OCI-LY1 (cell line): ENCODE measurements at regions not wholly inside any gene's neighbourhood (a gene's known extent, or its start where the extent isn't known, plus 50 kb on each side); places are given as distances from the start of the nearest gene placed in this dataset.

Source experiments
- H2AFZ ChIP-seq: fragments of 200-600 bp; sonication (generic), shearing (Covaris generic); 2 replicates; pipeline ENCODE4 v1.6.0; 2014; ENCODE audit warnings: antibody characterized with exemption, mild to moderate bottlenecking, low read length
- H3F3A ChIP-seq: fragments of 200-600 bp; sonication (generic), shearing (Covaris generic); 2 replicates; pipeline ENCODE4 v1.6.0; 2014; ENCODE audit warnings: mild to moderate bottlenecking, antibody characterized with exemption, low read length, moderate library complexity; ENCODE audit not compliant: insufficient read depth
- H3K27ac ChIP-seq: fragments of 200-600 bp; sonication (generic); 2 replicates; pipeline ENCODE4 v1.5.1; 2014; ENCODE audit warnings: low read length, mixed run types, mild to moderate bottlenecking, low read depth; ENCODE audit not compliant: poor library complexity, severe bottlenecking
- H3K27me3 ChIP-seq: fragments of 200-600 bp; sonication (generic); 2 replicates; pipeline ENCODE4 v1.6.0; 2014; ENCODE audit warnings: antibody characterized with exemption, mild to moderate bottlenecking, low read length, moderate library complexity; ENCODE audit not compliant: insufficient read depth
- H3K36me3 ChIP-seq: fragments of 200-600 bp; sonication (generic); 2 replicates; pipeline ENCODE4 v1.6.1; 2014; ENCODE audit warnings: mild to moderate bottlenecking, antibody characterized with exemption, low read length, moderate library complexity, mixed read lengths; ENCODE audit not compliant: insufficient read depth
- H3K4me1 ChIP-seq: fragments of 200-600 bp; sonication (generic); 2 replicates; pipeline ENCODE4 v1.5.1; 2014; ENCODE audit warnings: mild to moderate bottlenecking, low read length, moderate library complexity; ENCODE audit not compliant: insufficient read depth, severe bottlenecking
- H3K4me2 ChIP-seq: fragments of 200-600 bp; sonication (generic), shearing (Covaris generic); 2 replicates; pipeline ENCODE4 v1.6.1; 2014; ENCODE audit warnings: low read length
- H3K4me3 ChIP-seq: fragments of 200-600 bp; sonication (generic); 2 replicates; pipeline ENCODE4 v1.5.1; 2014; ENCODE audit warnings: low read length, low read depth, mild to moderate bottlenecking, mixed read lengths; ENCODE audit not compliant: poor library complexity, severe bottlenecking
- H3K79me2 ChIP-seq: fragments of 200-600 bp; shearing (Covaris generic); 2 replicates; pipeline ENCODE4 v1.6.1; 2016; ENCODE audit warnings: mixed run types, low read length, mixed read lengths; ENCODE audit not compliant: insufficient read depth
- H3K9ac ChIP-seq: fragments of 200-600 bp; sonication (generic), shearing (Covaris generic); 2 replicates; pipeline ENCODE4 v1.6.1; 2014; ENCODE audit warnings: mild to moderate bottlenecking, low read length, mixed read lengths
- H3K9me2 ChIP-seq: fragments of 200-600 bp; sonication (generic), shearing (Covaris generic); 2 replicates; pipeline ENCODE4 v1.6.1; 2014; ENCODE audit warnings: low read depth, mild to moderate bottlenecking, low read length, mixed read lengths
- H3K9me3 ChIP-seq: fragments of 200-600 bp; shearing (Covaris generic); 2 replicates; pipeline ENCODE4 v1.6.1; 2014; ENCODE audit warnings: low read length, mixed read lengths
- H4K20me1 ChIP-seq: fragments of 200-600 bp; sonication (generic), shearing (Covaris generic); 2 replicates; pipeline ENCODE4 v1.6.0; 2016; ENCODE audit warnings: mild to moderate bottlenecking, low read length; ENCODE audit not compliant: insufficient read depth
- EZH2 ChIP-seq: fragments of 200-600 bp; sonication (generic), shearing (Covaris generic); IDR thresholded peaks from 2 replicates; pipeline ENCODE4 v1.8.0; 2017; ENCODE audit warnings: borderline replicate concordance, mixed run types, mild to moderate bottlenecking, antibody characterized with exemption, low read length, moderate library complexity, mixed read lengths
- TF ChIP-seq, protein P1 (sequence below): fragments of 200-600 bp; sonication (generic), shearing (Covaris generic); IDR thresholded peaks from 2 replicates; pipeline ENCODE4 v1.5.1; 2017; ENCODE audit warnings: mild to moderate bottlenecking, antibody characterized with exemption, low read length, moderate library complexity, mixed read lengths

DNA sequence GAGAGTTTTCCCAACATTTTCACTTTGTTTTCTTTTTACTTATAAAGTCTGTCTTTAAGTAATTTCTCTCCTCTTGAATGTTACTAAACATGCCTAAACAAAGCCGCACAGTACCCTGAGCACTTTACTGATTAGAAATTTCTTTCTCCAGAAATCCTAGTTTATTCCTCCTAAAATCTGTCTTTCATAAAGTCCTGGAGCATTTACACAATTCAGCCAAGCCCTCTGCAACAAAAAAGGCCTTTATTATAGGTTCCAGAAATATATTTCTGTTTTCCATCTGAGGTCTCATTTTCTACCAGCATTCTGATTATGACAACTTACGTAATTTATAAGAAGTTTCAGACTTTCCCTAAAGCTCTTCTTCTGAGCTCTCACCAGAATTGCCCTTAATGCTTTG lies 549.5 kb upstream of the OLFM3 start:
- Histone ChIP-seq H3F3A (no peaks in the 10 kb centered on the region), H3K9me3 (no peaks in the 10 kb centered on the region), H3K27me3 (no peaks in the 10 kb centered on the region), H3K9me2 (no peaks in the 10 kb centered on the region), H3K79me2 (no peaks in the 10 kb centered on the region), H3K4me1 (no peaks in the 10 kb centered on the region), H3K4me2 (no peak overlapping the region), H3K36me3 (no peaks in the 10 kb centered on the region), H2AFZ (no peak overlapping the region), H4K20me1 (no peaks in the 10 kb centered on the region), H3K4me3 (no peak overlapping the region), H3K27ac (no peak overlapping the region), H3K9ac (no peak overlapping the region)
- no peak for TF ChIP-seq EZH2
- TF ChIP-seq, protein P1, sequence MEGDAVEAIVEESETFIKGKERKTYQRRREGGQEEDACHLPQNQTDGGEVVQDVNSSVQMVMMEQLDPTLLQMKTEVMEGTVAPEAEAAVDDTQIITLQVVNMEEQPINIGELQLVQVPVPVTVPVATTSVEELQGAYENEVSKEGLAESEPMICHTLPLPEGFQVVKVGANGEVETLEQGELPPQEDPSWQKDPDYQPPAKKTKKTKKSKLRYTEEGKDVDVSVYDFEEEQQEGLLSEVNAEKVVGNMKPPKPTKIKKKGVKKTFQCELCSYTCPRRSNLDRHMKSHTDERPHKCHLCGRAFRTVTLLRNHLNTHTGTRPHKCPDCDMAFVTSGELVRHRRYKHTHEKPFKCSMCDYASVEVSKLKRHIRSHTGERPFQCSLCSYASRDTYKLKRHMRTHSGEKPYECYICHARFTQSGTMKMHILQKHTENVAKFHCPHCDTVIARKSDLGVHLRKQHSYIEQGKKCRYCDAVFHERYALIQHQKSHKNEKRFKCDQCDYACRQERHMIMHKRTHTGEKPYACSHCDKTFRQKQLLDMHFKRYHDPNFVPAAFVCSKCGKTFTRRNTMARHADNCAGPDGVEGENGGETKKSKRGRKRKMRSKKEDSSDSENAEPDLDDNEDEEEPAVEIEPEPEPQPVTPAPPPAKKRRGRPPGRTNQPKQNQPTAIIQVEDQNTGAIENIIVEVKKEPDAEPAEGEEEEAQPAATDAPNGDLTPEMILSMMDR = no peak

DNA sequence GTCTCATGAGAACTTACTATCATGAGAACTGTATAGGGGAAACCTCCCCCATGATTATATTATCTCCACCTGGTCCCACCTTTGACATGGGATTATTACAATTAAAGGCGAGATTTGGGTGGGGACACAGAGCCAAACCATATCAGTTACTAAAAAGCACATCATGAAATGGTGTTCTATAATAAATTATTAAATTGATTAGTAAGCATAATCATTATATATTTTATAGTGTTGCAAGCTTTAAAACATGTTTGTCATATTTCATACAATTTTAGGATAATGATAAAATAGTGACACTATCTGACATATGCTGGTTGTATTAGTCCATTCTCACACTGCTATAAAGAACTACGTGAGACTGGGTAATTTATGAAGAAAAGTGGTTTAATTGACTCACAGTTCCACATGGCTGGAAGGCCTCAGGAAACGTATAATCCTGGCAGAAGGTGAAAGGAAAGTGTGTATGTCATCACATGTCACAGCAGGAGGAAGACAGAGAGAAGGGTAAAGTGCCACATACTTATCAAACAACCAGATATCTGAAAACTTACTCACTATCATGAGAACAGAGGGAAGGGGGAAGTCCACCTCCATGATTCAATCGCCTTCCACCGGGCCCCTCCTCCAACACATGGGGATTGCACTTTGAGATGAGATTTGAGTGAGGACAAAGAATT lies 539.2 kb upstream of the OLFM3 start:
- Histone ChIP-seq H4K20me1 (no peaks in the 10 kb centered on the region), H3K4me2 (no peak overlapping the region), H3K4me3 (no peak overlapping the region), H2AFZ (no peak overlapping the region), H3K79me2 (no peaks in the 10 kb centered on the region), H3F3A (no peaks in the 10 kb centered on the region), H3K9me3 (no peaks in the 10 kb centered on the region), H3K9me2 (no peaks in the 10 kb centered on the region), H3K27ac (no peak overlapping the region), H3K9ac (no peak overlapping the region), H3K36me3 (no peaks in the 10 kb centered on the region), H3K27me3 (no peaks in the 10 kb centered on the region), H3K4me1 (no peaks in the 10 kb centered on the region)
- TF ChIP-seq EZH2 = no peak
- TF ChIP-seq, protein P1 = no peak

DNA sequence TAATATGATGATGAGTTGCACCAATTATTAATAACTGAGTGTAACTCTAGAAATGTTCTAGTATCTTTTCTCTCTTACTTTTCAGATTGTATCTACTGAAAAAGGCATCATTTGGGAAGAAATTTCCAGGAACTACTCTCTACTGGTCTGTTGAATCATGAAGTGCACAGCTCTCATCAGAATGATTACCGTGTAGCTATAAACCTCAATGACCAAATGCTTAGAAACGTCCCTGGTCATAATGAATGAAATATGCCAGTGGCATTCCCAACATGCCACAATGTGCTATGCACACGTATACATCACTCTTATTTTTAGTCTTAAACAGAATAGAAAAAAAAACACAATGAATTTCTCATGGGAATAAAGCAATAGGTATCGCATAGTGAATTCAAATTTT lies 534.3 kb upstream of the OLFM3 start:
- Histone ChIP-seq H3K4me2 (no peak overlapping the region), H3K27ac (no peak overlapping the region), H3K9me2 (no peaks in the 10 kb centered on the region), H3K36me3 (no peaks in the 10 kb centered on the region), H3K4me3 (no peak overlapping the region), H3K27me3 (no peaks in the 10 kb centered on the region), H3K4me1 (no peaks in the 10 kb centered on the region), H3K79me2 (no peaks in the 10 kb centered on the region), H3K9me3 (no peaks in the 10 kb centered on the region), H3K9ac (no peak overlapping the region), H2AFZ (no peak overlapping the region), H3F3A (no peaks in the 10 kb centered on the region), H4K20me1 (no peaks in the 10 kb centered on the region)
- TF ChIP-seq EZH2 = no peak
- TF ChIP-seq, protein P1 = no peak
